ENCODE measurements at regions not wholly inside any gene's neighbourhood (a gene's known extent, or its start where the extent isn't known, plus 50 kb on each side); places are given as distances from the start of the nearest gene placed in this dataset.

DNA sequence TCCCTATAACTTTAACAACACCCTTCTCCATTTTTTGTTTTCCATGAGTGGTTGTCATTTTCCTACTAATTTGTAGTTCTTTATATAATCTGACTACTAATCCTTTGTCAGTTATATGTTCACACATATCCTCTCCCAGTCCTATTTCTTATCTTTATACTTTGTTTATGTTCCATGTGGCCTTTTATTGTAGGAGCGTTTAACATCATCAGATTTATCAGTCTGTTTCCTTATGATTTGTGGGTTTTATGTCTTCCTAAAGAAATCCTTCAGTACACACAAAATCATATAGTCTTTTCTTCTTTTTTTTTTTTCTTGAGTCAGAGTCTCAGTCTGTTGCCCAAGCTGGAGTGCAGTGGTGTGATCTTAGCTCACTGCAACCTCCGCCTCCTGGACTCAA, 204.9 kb upstream of the SPRY1 start:
- Mint-ChIP-seq H3K4me3 (no peak overlapping the region), H3K4me1 (peaks cover 3% of the 10 kb centered on the region), H3K9me3 (no peaks in the 10 kb centered on the region), H3K27ac (no peak overlapping the region), H3K27me3 (no peaks in the 10 kb centered on the region), H3K36me3 (peaks cover 5% of the 10 kb centered on the region)

DNA sequence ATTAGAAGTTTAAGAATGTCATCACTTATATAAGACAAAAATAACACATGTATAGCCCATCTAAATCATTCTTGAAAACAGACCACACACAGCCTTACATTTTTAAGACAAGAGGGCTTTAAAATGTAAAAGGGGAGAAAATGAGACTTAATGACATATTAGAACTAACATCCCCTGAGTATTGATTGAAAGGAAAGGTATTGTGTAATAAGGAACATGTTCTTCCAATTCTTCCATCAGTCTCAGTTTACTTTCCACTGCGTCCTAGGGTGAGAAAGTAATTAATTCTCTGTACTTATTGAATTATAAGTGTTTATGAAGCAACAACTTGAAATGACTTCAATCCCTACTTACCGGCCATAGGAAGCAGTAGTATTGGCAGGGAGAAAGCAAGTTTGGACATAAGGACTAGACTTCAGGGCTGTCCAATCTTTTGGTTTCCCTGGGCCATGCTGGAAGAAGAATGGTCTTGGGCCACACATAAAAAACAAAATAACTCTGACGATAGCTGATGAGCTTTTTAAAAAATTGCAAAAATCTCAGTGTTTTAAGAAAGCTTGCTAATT, 202.7 kb upstream of the SPRY1 start:
- Mint-ChIP-seq H3K27me3 (no peaks in the 10 kb centered on the region), H3K4me1 (peaks cover 3% of the 10 kb centered on the region), H3K9me3 (no peaks in the 10 kb centered on the region), H3K36me3 (peaks cover 7% of the 10 kb centered on the region), H3K27ac (no peak overlapping the region), H3K4me3 (no peak overlapping the region)

DNA sequence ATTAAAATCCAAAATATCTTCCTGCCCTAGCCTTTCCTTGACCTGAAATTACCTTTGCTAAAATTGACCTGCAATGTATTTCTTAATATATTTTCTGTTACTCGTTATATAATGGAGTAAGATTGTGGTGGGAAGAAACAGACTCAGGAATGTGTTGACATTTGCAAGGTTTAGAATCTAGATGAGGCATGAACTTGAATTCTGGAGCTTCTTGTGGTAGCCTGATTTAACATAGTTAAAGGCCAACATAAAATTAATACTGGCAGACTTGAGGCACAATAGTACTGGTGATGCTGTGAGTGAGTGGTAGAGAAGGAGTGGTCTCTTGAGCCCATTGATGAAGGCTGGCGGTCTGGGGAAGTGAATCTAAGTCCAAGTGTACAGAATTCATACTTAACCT, 197.9 kb upstream of the SPRY1 start:
- Mint-ChIP-seq H3K4me3 (no peak overlapping the region), H3K27ac (no peak overlapping the region), H3K36me3 (peaks cover 4% of the 10 kb centered on the region), H3K4me1 (no peaks in the 10 kb centered on the region), H3K9me3 (no peaks in the 10 kb centered on the region), H3K27me3 (no peaks in the 10 kb centered on the region)

DNA sequence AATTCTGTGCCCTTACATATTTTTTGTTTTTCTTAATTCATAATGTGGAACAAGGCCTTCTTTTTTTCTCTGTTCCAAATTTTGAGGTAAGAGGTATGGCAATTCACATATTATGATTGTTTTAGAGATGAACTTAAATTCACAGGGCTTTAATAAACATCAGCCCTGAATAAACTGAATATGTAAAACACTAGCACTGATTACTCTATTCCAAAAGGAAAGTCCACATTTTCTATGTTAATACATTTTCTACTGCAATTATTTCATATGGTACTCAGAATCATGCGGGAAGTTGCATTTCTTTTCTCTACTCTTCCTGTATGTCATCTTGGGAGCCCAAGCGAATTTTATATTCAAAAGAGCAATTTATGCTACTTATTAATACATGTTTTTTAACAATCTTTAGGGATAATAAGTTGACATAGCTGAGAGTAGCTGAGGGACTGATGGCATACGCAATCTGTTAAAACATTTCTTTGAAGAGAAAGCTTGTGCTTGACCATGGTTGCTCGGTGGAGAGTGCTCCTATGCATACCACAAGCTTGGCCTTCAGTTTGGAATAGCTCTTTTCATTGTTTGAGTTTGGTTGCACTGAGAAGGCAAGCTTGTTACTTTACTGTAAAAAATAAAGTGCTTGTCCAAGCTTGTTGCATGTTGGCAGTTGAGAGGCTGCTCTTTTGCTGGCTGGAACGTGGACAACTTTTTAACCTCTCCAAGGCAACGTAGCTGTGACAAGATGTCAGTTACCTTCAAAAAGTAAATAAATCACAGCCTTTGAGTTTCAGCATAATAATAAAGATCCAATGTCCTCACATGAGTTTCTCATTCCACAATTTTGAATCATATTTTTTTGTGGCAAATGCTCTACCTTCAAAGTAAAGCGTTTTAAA, 196.3 kb upstream of the SPRY1 start:
- Mint-ChIP-seq H3K9me3 (no peaks in the 10 kb centered on the region), H3K27me3 (no peaks in the 10 kb centered on the region), H3K4me1 (no peaks in the 10 kb centered on the region), H3K36me3 (peaks cover 11% of the 10 kb centered on the region), H3K4me3 (no peak overlapping the region), H3K27ac (no peak overlapping the region)

DNA sequence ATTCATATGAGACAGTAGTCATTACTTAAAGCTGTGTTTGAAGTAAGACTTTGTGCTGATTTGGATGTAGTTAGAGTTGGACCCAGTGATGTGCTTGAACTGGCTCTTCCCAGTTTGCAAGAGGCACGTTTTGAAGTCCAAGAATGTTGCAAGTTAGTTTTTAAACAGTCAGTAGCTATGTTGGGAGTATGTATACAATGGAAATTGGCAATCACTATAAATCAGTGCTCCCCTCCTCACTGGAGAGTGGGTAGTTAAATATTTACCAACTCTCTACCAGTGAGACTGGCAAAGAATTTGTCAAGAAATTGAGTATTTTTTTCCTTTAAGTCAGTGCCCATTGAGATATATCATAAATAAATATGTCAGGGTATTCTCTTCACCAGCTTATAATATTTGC, 191.9 kb upstream of the SPRY1 start:
- Mint-ChIP-seq H3K36me3 (peaks cover 13% of the 10 kb centered on the region), H3K4me3 (no peak overlapping the region), H3K9me3 (no peaks in the 10 kb centered on the region), H3K27ac (no peak overlapping the region), H3K27me3 (no peaks in the 10 kb centered on the region), H3K4me1 (no peaks in the 10 kb centered on the region)

DNA sequence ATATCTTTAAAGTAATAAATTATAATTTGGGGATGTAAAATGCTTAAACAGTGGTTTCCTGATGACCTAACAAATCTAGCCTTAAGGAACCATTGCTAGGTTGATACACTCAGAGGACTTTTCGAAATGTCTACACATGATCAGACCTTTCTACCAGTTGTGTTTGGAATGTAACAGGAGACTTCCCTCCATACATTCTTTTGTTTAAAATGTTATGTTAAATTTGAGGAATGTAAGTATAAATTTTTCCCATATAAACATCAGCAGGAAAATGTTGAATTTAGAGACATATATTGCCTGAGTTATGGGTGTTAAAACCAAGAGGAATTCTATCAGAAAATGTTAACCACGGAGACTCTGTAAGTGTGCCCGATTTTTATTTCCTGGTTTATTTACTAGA, 190.6 kb upstream of the SPRY1 start:
- H3K4me1 Mint-ChIP-seq: no peaks in the 10 kb centered on the region
- no peak overlapping the region for H3K4me3 Mint-ChIP-seq
- H3K36me3 Mint-ChIP-seq: peaks cover 11% of the 10 kb centered on the region
- H3K27me3 Mint-ChIP-seq: no peaks in the 10 kb centered on the region
- no peaks in the 10 kb centered on the region for H3K9me3 Mint-ChIP-seq
- no peak overlapping the region for H3K27ac Mint-ChIP-seq

DNA sequence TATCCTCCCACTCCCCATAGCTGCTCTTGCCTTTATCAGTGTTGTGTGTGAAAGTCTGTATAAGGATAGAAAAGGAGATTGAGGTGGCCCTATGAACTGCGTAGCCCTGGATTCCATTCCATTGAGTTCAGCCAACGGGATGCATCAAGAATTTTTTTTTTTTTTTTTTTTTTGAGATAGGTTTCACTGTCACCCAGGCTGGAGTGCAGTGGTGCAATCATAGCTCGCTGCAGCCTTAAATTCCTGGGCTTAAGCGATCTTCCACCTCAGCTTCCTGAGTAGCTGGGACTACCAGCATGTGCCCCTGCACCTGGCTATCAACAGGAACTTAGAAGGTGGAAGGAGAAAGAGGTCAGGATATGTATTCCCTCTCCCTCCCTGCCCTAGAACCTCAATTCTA, 187.2 kb upstream of the SPRY1 start:
- H3K36me3 Mint-ChIP-seq: peaks cover 10% of the 10 kb centered on the region
- no peak overlapping the region for H3K27ac Mint-ChIP-seq
- H3K4me1 Mint-ChIP-seq: no peaks in the 10 kb centered on the region
- no peaks in the 10 kb centered on the region for H3K9me3 Mint-ChIP-seq
- no peak overlapping the region for H3K4me3 Mint-ChIP-seq
- H3K27me3 Mint-ChIP-seq: no peaks in the 10 kb centered on the region

DNA sequence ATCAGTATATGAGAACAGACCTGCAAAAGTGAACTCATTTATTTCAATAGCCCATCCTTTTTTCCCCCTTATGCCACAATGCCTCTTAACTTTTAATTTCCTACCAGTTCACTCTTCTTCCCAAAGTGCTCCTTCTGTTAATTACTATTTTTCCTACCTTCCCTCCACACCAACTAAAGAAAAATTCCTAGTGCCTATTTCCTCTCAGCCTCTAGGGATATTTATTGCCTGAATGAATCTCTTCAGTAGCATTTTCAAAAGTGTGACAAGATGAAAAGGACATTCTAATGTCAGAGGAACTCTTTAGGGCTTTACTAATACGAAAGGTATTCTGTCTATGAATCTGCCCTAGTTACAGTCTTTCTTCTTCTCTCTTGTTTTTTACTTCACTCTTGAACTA, 181.1 kb upstream of the SPRY1 start:
- Mint-ChIP-seq H3K9me3 (no peaks in the 10 kb centered on the region), H3K4me1 (no peaks in the 10 kb centered on the region), H3K36me3 (peaks cover 8% of the 10 kb centered on the region), H3K27ac (no peak overlapping the region), H3K4me3 (no peak overlapping the region), H3K27me3 (no peaks in the 10 kb centered on the region)

DNA sequence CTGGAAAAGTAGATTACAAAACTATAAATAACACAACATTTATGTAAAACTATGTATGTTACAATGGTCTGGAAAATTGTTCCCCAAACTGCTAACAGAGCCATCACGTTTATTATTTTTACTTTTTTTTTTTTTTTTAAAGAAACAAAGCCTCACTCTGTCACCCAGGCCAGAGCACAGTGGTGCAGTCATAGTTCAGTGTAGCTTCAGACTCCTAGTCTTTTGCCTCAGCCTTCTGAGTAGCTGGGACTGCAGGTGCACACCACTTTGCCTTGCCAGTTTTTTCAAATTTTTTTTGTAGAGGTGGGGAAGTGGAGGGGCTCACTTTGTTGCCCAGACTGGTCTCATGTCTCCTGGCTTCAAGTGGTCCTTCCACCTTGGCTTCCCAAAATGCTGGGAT, 180.1 kb upstream of the SPRY1 start:
- no peak overlapping the region for H3K27ac Mint-ChIP-seq
- H3K9me3 Mint-ChIP-seq: no peaks in the 10 kb centered on the region
- H3K4me1 Mint-ChIP-seq: no peaks in the 10 kb centered on the region
- peaks cover 6% of the 10 kb centered on the region for H3K36me3 Mint-ChIP-seq
- no peak overlapping the region for H3K4me3 Mint-ChIP-seq
- no peaks in the 10 kb centered on the region for H3K27me3 Mint-ChIP-seq

DNA sequence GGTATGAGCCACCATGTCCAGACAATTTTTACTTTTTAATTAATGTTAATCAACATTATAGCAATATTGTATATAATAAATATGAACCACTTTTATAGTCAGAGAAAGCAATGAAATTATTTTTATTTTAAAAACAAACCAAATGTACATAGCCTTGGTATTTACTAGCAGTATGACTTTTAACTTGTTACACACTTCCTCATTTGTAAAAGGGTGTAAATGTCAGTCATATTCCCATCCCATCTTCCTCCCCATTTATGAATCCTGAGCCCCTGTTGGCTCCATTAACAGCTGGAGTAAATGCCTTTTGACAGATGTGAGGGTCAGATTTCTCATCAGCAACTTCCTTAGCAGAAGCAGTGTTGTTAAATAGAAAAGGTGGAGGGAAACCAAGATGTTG, 179.6 kb upstream of the SPRY1 start:
- Mint-ChIP-seq H3K27me3 (no peaks in the 10 kb centered on the region), H3K27ac (no peak overlapping the region), H3K9me3 (no peaks in the 10 kb centered on the region), H3K4me1 (no peaks in the 10 kb centered on the region), H3K36me3 (peaks cover 6% of the 10 kb centered on the region), H3K4me3 (no peak overlapping the region)

DNA sequence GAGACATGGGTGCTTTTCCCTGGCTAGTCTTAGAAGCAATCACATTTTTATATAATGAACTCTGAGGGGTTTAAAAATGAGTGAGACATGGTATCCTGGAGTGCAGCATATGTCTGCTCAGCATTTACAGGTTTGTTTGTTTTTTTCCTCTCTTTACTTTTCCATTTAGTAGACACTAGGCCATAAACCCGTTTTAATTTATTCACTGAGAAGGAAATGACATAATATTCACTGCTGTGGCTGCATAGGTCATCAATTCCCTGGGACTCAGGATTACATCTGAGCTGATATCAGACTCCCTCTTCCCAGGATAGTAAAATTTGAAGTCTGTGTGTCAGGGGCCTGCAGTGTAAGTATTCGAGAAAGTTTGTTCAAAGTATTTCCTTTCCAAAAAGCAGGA, 178.9 kb upstream of the SPRY1 start:
- Mint-ChIP-seq H3K9me3 (peaks cover 3% of the 10 kb centered on the region), H3K4me3 (no peak overlapping the region), H3K27me3 (no peaks in the 10 kb centered on the region), H3K4me1 (no peaks in the 10 kb centered on the region), H3K36me3 (peaks cover 8% of the 10 kb centered on the region), H3K27ac (no peak overlapping the region)

DNA sequence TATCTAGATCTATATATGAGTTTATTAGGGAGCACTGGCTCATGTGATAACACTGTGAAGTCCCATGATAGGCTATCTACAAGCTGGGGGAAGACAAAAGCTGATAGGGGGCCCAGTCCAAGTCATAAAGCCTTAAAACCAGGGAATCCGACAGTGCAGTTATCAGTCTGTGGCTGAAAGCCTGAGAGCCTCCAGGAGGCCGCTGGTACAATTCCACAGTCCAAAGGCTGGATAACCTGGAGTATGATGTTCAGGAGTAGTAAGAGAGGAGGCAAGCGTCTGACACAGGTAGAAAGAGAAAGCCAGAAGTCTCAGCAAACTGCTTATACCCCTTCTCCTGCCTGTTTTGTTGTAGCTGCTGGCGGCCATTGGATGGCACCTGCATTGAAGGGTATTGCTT, 177.6 kb upstream of the SPRY1 start:
- Mint-ChIP-seq H3K27ac (no peak overlapping the region), H3K4me3 (no peak overlapping the region), H3K9me3 (peaks cover 9% of the 10 kb centered on the region), H3K36me3 (peaks cover 15% of the 10 kb centered on the region), H3K27me3 (no peaks in the 10 kb centered on the region), H3K4me1 (no peaks in the 10 kb centered on the region)

DNA sequence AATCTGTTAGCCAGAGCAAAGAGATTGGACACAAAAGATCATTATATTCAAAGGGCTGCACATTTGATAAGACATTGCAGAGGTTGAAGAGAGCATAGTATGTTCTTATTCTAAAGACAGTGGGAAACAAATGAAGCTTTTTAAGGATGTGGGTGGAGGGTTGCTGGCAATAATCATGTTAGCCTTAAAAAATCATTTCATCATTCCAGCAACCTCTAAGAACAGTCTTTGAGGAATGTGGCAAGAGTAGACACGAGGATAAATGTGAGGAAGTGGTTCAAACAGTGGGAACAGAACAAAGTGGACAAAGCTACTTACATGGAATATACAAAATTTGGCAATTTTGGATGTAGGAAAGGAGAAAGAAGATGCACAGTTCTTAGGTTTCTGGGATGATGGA, 167.3 kb upstream of the SPRY1 start:
- H3K9me3 Mint-ChIP-seq: no peaks in the 10 kb centered on the region
- H3K4me1 Mint-ChIP-seq: no peaks in the 10 kb centered on the region
- no peaks in the 10 kb centered on the region for H3K27me3 Mint-ChIP-seq
- H3K4me3 Mint-ChIP-seq: no peak overlapping the region
- H3K36me3 Mint-ChIP-seq: peaks cover 34% of the 10 kb centered on the region
- no peak overlapping the region for H3K27ac Mint-ChIP-seq

DNA sequence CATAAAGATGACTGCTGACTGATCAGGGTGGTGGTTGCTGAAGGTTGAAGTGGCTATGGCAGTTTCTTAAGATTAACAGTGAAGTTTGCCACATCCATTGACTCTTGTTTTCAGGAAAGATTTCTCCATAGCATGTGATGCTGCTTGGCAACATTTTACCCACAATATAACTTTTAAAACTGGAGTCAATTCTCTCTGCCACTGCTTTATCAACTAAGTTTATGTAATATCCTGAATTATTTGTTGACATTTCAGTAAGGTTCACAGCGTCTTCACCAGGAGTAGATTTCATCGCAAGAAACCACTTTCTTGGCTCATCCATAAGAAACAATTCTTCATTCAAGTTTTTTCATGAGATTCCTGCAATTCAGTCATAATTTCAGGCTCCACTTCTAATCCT, 166.5 kb upstream of the SPRY1 start:
- Mint-ChIP-seq H3K27ac (no peak overlapping the region), H3K4me1 (no peaks in the 10 kb centered on the region), H3K9me3 (no peaks in the 10 kb centered on the region), H3K36me3 (peaks cover 35% of the 10 kb centered on the region), H3K27me3 (no peaks in the 10 kb centered on the region), H3K4me3 (no peak overlapping the region)

DNA sequence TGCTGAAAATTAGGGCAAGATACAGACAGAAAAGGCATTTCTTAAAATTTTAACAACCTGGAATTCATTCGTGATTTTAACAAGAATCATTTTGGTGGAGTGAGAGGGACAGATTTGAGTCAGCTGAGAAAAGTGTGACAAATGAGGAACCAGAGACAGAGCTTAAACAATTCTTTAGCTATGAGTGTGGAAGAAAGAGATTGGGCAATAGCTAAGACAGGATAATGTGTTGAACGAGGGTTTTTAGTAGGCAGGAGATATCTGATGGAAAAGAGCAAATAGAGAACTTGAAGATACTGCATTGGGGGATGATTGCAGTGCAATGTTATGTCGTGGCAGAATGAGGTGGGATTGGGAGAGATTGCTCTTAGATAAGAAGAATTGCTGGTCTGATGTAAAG, 164.2 kb upstream of the SPRY1 start:
- peaks cover 33% of the 10 kb centered on the region for H3K36me3 Mint-ChIP-seq

DNA sequence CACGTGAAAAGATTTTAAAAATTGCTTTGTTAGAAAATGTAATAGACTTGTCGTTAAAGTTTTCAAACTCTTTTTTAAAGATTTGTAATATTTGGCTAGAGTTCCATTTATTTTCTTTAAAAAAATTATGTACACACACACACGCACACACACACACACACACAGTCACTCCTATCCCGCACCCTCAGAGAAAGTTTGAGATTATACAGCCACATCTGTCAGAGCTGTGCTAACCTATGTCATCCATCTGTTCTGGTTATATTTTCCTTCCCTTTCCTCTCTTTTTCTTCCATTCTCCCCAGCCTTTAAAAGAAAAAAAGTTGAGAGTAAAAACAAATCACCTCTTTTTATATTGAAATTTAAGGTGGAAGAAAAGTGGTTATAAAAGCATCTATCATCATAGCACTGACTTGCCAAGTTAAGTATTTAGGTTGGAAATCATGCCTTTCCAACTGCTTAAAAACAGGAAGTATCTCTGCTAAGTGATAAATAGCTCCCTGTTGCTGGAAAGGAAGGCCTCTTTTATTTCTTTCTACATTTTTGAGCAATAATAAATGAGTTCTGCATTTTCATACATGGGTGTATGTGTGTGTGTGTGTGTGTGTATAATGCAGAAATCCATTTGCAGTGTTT, 163.3 kb upstream of the SPRY1 start:
- Mint-ChIP-seq H3K36me3 (peaks cover 33% of the 10 kb centered on the region), H3K27me3 (no peaks in the 10 kb centered on the region), H3K9me3 (no peaks in the 10 kb centered on the region), H3K27ac (no peak overlapping the region), H3K4me3 (no peak overlapping the region), H3K4me1 (no peaks in the 10 kb centered on the region)

More for the DNA sequence above, 164.2 kb upstream of the SPRY1 start:
- Mint-ChIP-seq H3K4me1 (no peaks in the 10 kb centered on the region), H3K27me3 (no peaks in the 10 kb centered on the region), H3K4me3 (no peak overlapping the region), H3K9me3 (no peaks in the 10 kb centered on the region), H3K27ac (no peak overlapping the region)

All from activated naive CD4-positive, alpha-beta T cell treated with anti-CD3 and anti-CD28 coated beads, Interleukin-2, amount 50 U/mL, for 24 hours (primary cell).